PC-9 (cell line): ENCODE measurements at regions not wholly inside any gene's neighbourhood (a gene's known extent, or its start where the extent isn't known, plus 50 kb on each side); places are given as distances from the start of the nearest gene placed in this dataset.

Experiments
- CTCF ChIP-seq: fragments of 200-600 bp; sonication (generic); conservative IDR thresholded peaks from 2 replicates; pipeline ENCODE4 v1.6.1; 2017; ENCODE audit warnings: mixed run types, antibody characterized with exemption, mild to moderate bottlenecking, moderate library complexity
- EZH2 ChIP-seq: fragments of 200-600 bp; sonication (generic); IDR thresholded peaks from 2 replicates; pipeline ENCODE4 v1.8.0; 2017; ENCODE audit warnings: antibody characterized with exemption, low read depth

- TF ChIP-seq CTCF = no peak
- no peak for TF ChIP-seq EZH2
These were observed 90.5 kb upstream of the YWHAQ start for GRCh38 chr2:9721344-9721743.
